Activated T-helper 1 cell treated with anti-CD3 and anti-CD28 coated beads, Interleukin-12 subunit alpha, Interleukin-12 subunit beta, Interleukin-2, Interleukin-4 antibody, amounts not matched to agents 30 ng/mL and 10 ng/mL and 1 ng/mL, durations not matched to agents 14 hours and 24 hours and 36 hours (primary cell): ENCODE measurements at regions not wholly inside any gene's neighbourhood (a gene's known extent, or its start where the extent isn't known, plus 50 kb on each side); places are given as distances from the start of the nearest gene placed in this dataset.

Experiments
- DNase-seq: peaks from one replicate; pipeline ENCODE4 v3.0.0; 2021; ENCODE audit warnings: low spot score
- H3K27ac Mint-ChIP-seq: one replicate; pipeline ENCODE4 v1.8.0; 2021; ENCODE audit warnings: mild to moderate bottlenecking, mixed read lengths
- H3K27me3 Mint-ChIP-seq: one replicate; pipeline ENCODE4 v1.8.0; 2022; ENCODE audit warnings: mild to moderate bottlenecking, moderate library complexity, mixed read lengths; ENCODE audit not compliant: insufficient read depth
- H3K36me3 Mint-ChIP-seq: one replicate; pipeline ENCODE4 v1.8.0; 2021; ENCODE audit warnings: low read depth, mixed read lengths
- H3K4me1 Mint-ChIP-seq: one replicate; pipeline ENCODE4 v1.8.0; 2021; ENCODE audit warnings: low read depth, mixed read lengths
- H3K4me3 Mint-ChIP-seq: one replicate; pipeline ENCODE4 v1.8.0; 2021; ENCODE audit warnings: mild to moderate bottlenecking, moderate library complexity, mixed read lengths
- H3K9me3 Mint-ChIP-seq: one replicate; pipeline ENCODE4 v1.8.0; 2021; ENCODE audit warnings: mixed read lengths
- intact Hi-C: fragments of 100-400 bp; cut with micrococcal nuclease; formaldehyde crosslinking; loops from one replicate; pipeline ENCODE4 v1.15.1; 2024

DNA sequence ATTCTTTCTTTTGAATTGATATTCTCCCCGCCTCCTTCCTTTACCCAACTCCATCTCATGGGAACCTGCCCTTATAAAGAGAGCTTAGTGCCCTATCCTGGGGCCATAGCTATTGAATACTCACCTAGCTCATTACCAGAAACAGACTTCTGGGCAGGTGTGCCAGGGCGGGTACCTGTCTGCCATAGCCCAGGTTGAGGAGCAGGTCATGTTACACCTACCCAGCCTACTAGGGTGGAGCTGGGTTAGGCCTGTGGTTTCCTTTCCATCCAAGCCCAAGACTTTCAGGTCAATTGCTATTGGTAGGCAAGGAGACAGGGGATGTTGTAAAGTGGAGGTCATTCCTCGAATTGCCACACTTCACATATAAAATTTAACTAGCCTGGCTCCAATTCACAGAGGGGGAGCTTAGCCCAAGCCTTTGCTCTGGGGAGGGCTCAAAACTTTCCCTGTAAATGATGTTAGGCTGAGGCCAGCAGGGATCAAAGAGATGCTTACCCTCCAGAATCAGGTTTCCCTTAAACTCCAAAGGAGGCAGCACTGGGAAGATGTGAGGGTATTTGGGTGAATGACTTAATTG lies 87.1 kb upstream of the IPO9 start:
- no peak overlapping the region for H3K4me3 Mint-ChIP-seq
- peaks cover 62% of the 10 kb centered on the region for H3K27me3 Mint-ChIP-seq
- DNase-seq, result no peak
- H3K4me1 Mint-ChIP-seq, result peaks cover 5% of the 10 kb centered on the region
- no peaks in the 10 kb centered on the region for H3K9me3 Mint-ChIP-seq
- intact Hi-C loops, result no loop called here
- no peak overlapping the region for H3K27ac Mint-ChIP-seq
- H3K36me3 Mint-ChIP-seq, result no peaks in the 10 kb centered on the region

DNA sequence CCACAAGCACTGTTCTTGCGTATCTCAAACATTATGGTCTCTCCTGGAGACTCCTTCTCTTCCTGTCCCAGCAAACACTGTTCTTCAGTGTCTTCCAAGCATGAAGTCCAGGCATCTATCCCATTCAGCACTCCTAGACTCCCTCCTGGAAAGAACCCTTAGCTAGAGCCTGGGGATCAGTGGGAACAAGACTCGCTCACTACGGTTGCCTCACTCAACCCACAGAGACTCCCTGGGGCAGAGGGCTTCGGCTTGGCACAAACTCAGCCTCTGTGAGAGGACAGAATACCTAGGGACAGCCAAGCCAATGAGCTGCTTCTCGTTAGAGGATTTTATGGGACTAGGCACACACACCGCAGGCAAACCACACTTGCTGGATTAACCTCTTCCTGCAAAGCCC lies 86.5 kb upstream of the IPO9 start:
- Mint-ChIP-seq H3K4me3 (no peak overlapping the region), H3K27ac (no peak overlapping the region), H3K9me3 (no peaks in the 10 kb centered on the region), H3K36me3 (no peaks in the 10 kb centered on the region), H3K4me1 (peaks cover 5% of the 10 kb centered on the region), H3K27me3 (peaks cover 59% of the 10 kb centered on the region)
- no peak for DNase-seq
- intact Hi-C loops, result no loop called here

DNA sequence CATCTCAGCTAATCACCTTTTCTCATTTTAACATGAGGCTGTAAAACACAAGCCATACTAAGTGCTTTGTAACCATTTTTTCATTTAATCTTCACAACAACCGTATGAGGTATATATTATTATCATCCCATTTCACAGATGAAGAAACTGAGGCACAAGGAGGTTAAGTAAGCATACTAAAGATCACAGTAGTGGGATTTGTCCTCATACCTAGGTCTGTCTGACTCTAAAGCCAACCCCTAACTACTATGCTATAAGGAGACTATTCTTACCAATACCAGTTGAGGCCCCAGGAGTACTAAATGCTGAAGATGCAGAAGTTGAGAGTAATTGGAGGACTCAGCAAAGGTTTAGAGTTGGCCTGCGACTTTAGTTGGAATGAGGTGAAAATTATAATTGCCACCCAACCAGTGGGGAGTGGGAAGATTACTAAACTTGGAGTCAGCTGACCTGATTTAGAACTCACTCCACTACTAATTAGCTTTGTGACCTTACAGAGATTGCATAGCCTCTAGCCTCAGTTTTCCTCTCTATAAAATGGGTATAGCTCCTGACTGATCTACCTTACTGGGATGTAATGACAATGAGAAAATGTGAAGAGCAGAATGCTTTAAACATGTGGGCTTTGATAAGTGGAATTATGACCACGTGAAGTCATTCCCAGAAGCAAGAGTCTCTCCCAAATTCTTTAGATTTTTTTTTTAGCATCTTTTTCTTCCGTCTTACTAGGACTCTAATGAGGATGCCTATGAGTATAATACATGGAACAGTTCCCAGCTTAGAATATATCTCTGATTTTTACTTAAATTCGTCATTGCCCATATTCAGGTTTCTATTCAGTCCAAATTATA lies 85.8 kb upstream of the IPO9 start:
- Mint-ChIP-seq H3K9me3 (no peaks in the 10 kb centered on the region), H3K4me1 (peaks cover 5% of the 10 kb centered on the region), H3K4me3 (no peak overlapping the region), H3K36me3 (no peaks in the 10 kb centered on the region), H3K27ac (no peak overlapping the region), H3K27me3 (peaks cover 53% of the 10 kb centered on the region)
- intact Hi-C loops, result no loop called here
- no peak for DNase-seq

DNA sequence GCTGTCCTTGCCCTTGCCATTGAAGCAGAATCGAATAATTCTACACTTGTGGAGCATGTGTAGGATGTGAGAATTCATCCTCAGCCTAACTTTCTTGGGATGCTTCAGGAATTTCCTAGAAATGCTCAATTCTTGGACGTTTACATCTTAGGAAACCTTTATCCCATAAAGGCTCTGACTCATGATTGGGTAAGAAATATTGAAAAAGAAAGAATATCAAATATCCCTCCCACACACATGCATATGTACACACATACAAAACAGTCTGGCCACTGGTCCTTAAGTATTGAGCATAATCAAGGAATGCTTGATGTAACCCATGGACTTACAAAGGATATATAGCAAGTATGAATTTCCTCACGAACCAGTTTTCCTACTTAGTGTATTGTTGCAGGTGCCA lies 83.9 kb upstream of the IPO9 start:
- Mint-ChIP-seq H3K36me3 (no peaks in the 10 kb centered on the region), H3K4me3 (no peak overlapping the region), H3K27me3 (peaks cover 39% of the 10 kb centered on the region), H3K9me3 (no peaks in the 10 kb centered on the region), H3K4me1 (peaks cover 5% of the 10 kb centered on the region), H3K27ac (no peak overlapping the region)
- no peak for DNase-seq
- intact Hi-C loops, result no loop called here

DNA sequence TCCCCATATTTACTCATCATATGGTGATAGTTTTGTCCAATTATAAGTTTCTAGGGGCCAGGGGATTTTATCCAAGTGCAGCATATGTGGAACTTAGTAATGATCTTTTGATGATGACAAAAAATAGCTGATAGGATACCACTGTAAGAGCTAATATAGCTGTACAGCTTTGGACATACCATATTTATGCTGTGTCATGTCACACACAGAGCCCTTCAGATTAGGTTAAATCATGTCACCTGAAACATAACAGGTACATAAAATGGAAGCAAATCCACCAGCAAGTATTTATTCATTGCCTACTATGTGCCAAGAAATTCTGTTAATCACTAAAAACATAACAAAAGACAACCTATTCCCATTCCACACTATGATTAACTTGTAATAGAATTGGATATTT lies 82.8 kb upstream of the IPO9 start:
- no peak for DNase-seq
- no peaks in the 10 kb centered on the region for H3K9me3 Mint-ChIP-seq
- peaks cover 30% of the 10 kb centered on the region for H3K27me3 Mint-ChIP-seq
- H3K36me3 Mint-ChIP-seq, result no peaks in the 10 kb centered on the region
- intact Hi-C loops, result no loop called here
- H3K27ac Mint-ChIP-seq, result no peak overlapping the region
- H3K4me3 Mint-ChIP-seq, result no peak overlapping the region
- peaks cover 5% of the 10 kb centered on the region for H3K4me1 Mint-ChIP-seq

DNA sequence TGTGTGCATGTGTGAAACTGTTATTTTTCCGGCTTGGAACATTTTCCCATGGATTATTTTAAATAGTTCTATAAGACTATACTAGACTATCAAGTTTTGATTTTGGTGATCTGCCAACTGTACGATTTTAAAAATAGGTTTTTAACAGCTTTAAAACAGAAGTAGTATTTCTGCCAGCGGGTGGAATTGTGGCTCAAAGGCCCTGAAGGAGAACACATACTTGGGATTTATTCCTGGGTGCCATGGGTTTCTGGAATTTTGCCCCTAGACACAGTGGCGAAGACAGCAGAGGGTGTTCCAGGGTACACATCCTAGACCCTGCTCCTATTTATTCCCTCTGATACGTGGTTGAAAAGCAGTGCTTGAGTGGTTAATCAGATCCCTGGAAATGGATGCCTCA lies 81.7 kb upstream of the IPO9 start:
- Mint-ChIP-seq H3K4me1 (peaks cover 9% of the 10 kb centered on the region), H3K27me3 (peaks cover 21% of the 10 kb centered on the region), H3K4me3 (no peak overlapping the region), H3K36me3 (no peaks in the 10 kb centered on the region), H3K27ac (no peak overlapping the region), H3K9me3 (no peaks in the 10 kb centered on the region)
- no peak for DNase-seq
- intact Hi-C loops, result no loop called here

DNA sequence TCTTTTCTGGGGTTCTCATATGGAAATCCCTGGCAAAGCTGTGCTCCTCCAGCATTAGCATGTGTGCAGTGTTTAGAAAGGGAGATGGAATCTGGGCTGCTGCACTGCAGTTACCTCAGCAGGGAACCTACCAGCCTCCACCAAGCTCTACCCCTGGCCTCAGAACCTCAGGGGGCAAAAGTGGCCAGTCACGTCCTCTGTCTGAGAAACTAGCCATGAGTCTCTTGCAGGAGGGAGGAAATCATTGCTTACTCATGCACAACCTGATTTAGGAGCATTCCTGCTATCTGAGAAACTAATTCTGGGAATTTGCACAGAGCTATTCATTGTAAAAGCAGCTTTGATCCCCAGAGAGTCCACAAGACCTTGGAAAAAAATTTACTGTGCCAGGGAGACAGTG lies 80.6 kb upstream of the IPO9 start:
- Mint-ChIP-seq H3K4me1 (peaks cover 9% of the 10 kb centered on the region), H3K27ac (no peak overlapping the region), H3K27me3 (peaks cover 20% of the 10 kb centered on the region), H3K36me3 (no peaks in the 10 kb centered on the region), H3K4me3 (no peak overlapping the region), H3K9me3 (no peaks in the 10 kb centered on the region)
- intact Hi-C loops, result no loop called here
- no peak for DNase-seq

DNA sequence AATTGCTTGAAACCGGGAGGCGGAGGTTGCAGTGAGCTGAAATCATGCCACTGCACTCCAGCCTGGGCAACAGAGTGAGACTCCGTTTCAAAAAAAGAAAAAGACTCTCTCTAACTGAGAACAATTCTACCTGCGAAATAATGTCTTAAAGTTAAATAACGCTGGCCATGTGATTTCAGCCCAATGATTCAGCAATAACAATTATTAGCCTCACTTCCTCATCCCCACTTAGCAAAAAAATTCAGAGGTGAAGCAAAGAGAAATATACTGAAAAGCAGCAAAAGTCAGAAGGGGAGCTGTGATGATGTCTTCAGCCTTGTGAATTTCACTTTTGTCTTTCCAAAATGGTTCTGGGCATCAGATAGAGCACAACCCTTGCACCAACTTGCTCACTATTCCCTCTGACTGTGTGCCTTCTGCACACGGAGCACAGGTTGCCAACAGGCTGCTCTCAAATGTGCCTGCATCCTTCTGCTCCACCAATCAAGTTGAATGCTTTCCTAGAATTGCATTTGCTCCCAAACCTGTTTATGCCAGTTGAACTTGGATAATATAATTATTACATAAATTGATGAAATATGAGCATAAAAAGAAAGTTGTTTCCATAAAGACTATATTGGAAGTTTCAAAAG lies 79.8 kb upstream of the IPO9 start:
- Mint-ChIP-seq H3K36me3 (no peaks in the 10 kb centered on the region), H3K4me3 (no peak overlapping the region), H3K27ac (no peak overlapping the region), H3K27me3 (peaks cover 20% of the 10 kb centered on the region), H3K4me1 (peaks cover 9% of the 10 kb centered on the region), H3K9me3 (no peaks in the 10 kb centered on the region)
- no peak for DNase-seq
- intact Hi-C loops, result no loop called here

DNA sequence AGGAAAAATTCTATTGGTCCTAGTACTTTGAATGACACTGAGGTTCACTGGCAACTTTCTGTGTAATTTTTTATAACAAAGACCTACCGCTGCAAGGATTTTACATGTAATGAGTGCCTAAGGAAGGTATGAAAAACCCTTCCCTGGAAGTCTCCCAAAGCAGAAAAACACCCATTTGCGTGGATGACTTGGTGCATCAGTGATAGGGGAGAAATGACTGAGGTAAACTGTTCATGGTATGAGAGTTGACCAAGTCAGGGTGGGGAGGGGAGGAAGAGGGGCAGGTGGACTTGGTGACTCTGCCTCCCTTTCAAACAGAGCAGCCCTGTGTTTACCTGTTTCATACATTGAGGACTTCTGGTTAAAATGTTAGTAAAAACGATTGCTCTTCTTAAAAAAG lies 78.8 kb upstream of the IPO9 start:
- Mint-ChIP-seq H3K4me1 (peaks cover 9% of the 10 kb centered on the region), H3K27ac (no peak overlapping the region), H3K9me3 (no peaks in the 10 kb centered on the region), H3K36me3 (no peaks in the 10 kb centered on the region), H3K4me3 (no peak overlapping the region), H3K27me3 (peaks cover 22% of the 10 kb centered on the region)
- DNase-seq, result no peak
- intact Hi-C loops, result no loop called here

DNA sequence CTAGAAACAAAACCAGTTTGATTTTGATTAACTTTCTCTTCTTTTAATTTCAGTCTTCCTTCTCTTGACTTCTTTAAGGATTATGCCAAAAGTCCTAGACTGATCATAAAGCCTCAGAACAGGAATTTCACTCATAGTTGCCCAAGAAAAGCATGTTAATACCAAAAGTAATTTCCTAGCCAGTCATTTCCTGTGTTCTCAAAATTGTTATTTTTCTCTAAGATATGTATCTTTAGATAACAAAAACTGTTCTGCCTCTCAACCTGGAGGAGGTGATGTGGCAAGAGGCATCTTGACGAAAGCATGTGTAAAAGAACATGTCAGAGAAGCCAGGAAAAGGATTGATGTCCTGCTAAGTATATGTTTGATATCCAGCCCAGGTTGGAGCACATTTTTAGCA lies 78.0 kb upstream of the IPO9 start:
- Mint-ChIP-seq H3K4me1 (peaks cover 9% of the 10 kb centered on the region), H3K27me3 (peaks cover 20% of the 10 kb centered on the region), H3K27ac (no peak overlapping the region), H3K36me3 (no peaks in the 10 kb centered on the region), H3K4me3 (no peak overlapping the region), H3K9me3 (no peaks in the 10 kb centered on the region)
- intact Hi-C loops, result no loop called here
- no peak for DNase-seq

DNA sequence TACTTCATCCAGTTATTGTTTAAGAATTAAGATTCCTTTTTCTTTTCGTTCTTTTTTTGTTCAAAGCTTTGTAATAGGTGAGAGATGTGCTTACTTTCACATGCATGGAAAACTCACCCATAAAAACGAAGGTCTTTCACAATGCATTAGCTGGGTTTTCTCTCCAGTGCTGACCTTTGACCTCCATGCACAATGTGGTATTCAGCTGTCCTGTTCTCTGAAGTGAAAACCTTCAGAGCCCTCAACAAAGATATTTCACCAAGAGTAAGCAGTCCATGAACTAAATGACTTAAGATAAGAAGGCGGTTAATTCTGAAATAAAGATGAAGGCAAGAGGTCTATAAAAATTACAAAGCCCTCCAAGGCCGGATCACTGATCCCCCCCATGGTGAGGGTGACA lies 77.1 kb upstream of the IPO9 start:
- Mint-ChIP-seq H3K27me3 (peaks cover 17% of the 10 kb centered on the region), H3K27ac (no peak overlapping the region), H3K9me3 (no peaks in the 10 kb centered on the region), H3K4me3 (no peak overlapping the region), H3K4me1 (peaks cover 13% of the 10 kb centered on the region), H3K36me3 (no peaks in the 10 kb centered on the region)
- DNase-seq, result no peak
- intact Hi-C loops, result no loop called here

DNA sequence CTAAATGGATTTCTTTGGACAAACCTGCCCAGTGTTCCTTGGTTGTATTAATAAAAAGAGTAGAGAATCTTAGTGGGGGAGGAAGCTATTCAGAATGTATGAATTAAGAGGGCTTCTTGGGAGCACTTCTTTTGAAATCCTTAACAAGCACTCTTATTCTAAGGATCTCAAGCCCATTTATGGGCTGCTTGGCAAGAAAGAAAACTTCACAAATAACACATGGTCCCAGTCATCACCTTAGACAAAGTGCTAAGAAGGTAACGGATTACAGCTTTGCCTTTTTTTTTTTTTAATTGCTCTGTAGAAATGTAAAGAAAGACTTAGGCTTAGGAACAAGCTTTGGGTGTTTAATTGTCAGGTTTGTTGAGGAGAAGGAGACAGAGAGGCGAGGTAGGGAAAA lies 76.6 kb upstream of the IPO9 start:
- Mint-ChIP-seq H3K4me1 (peaks cover 14% of the 10 kb centered on the region), H3K27me3 (peaks cover 17% of the 10 kb centered on the region), H3K36me3 (no peaks in the 10 kb centered on the region), H3K4me3 (no peak overlapping the region), H3K27ac (no peak overlapping the region), H3K9me3 (no peaks in the 10 kb centered on the region)
- no peak for DNase-seq
- intact Hi-C loops, result no loop called here

DNA sequence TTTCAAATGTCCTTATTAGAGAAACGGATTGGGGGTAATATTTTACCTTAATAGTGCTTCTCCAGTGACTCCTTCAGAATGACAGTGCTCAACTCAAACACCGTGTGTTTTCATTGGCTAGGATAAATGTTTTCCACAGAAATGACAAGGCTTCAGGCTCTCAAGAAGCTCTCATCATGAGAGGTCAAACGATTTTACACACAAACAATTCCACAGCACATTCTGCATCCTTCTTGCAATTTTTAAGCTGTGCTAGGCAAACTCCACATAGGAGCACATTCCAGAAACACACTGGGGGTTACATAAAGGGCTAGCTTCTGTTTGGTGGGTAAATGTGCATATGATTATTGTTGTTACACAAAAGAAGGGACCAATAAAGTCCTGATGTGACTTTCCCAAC lies 75.5 kb upstream of the IPO9 start:
- no peak overlapping the region for H3K27ac Mint-ChIP-seq
- H3K9me3 Mint-ChIP-seq, result no peaks in the 10 kb centered on the region
- H3K4me1 Mint-ChIP-seq, result peaks cover 14% of the 10 kb centered on the region
- no peak overlapping the region for H3K4me3 Mint-ChIP-seq
- intact Hi-C loops, result no loop called here
- no peaks in the 10 kb centered on the region for H3K36me3 Mint-ChIP-seq
- H3K27me3 Mint-ChIP-seq, result peaks cover 17% of the 10 kb centered on the region
- no peak for DNase-seq
